Embryonic facial prominence (tissue), 1 donor: ENCODE measurements at regions not wholly inside any gene's neighbourhood (a gene's known extent, or its start where the extent isn't known, plus 50 kb on each side); places are given as distances from the start of the nearest gene placed in this dataset.

Experiments used
- DNase-seq: peaks from one replicate; pipeline ENCODE4 v3.0.0-alpha.2; 2016; ENCODE audit errors: extremely low spot score

- DNase-seq, result no peak
Measured at GRCh38 chr11:19519912-19520641, 192.6 kb upstream of the NAV2 start.

- DNase-seq, result no peak
Measured at GRCh38 chr11:19519353-19519752, 193.3 kb upstream of the NAV2 start.

GRCh38 chr11:19513253-19513652, 199.4 kb upstream of the NAV2 start:
- DNase-seq, result no peak

GRCh38 chr11:19512618-19513017, 200.0 kb upstream of the NAV2 start:
- DNase-seq, result no peak

- no peak for DNase-seq
Measured at GRCh38 chr11:19511413-19512183, 201.0 kb upstream of the NAV2 start.

GRCh38 chr11:19511066-19511412, 201.6 kb upstream of the NAV2 start:
- no peak for DNase-seq

- no peak for DNase-seq
Measured at GRCh38 chr11:19510468-19510867, 202.2 kb upstream of the NAV2 start.

GRCh38 chr11:19509215-19509614, 203.4 kb upstream of the NAV2 start:
- no peak for DNase-seq

GRCh38 chr11:19508165-19508564, 204.5 kb upstream of the NAV2 start:
- no peak for DNase-seq

GRCh38 chr11:19506816-19507486, 205.7 kb upstream of the NAV2 start:
- DNase-seq, result no peak

GRCh38 chr11:19502691-19503253, 209.9 kb upstream of the NAV2 start:
- DNase-seq, result no peak

- no peak for DNase-seq
Measured at GRCh38 chr11:19501631-19502030, 211.0 kb upstream of the NAV2 start.

- no peak for DNase-seq
Measured at GRCh38 chr11:19499999-19500398, 212.6 kb upstream of the NAV2 start.

GRCh38 chr11:19499026-19499669, 213.5 kb upstream of the NAV2 start:
- no peak for DNase-seq

GRCh38 chr11:19493446-19494213, 219.0 kb upstream of the NAV2 start:
- DNase-seq, result no peak

GRCh38 chr11:19482319-19483100, 230.1 kb upstream of the NAV2 start:
- DNase-seq, result no peak

- DNase-seq, result no peak
Measured at GRCh38 chr11:19480540-19480939, 232.1 kb upstream of the NAV2 start.

- DNase-seq, result no peak
Measured at GRCh38 chr11:19478891-19479290, 233.7 kb upstream of the NAV2 start.

GRCh38 chr11:19474954-19475721, 234.4 kb upstream of the E2F8 start:
- no peak for DNase-seq

- DNase-seq, result no peak
Measured at GRCh38 chr11:19474211-19474610, 233.5 kb upstream of the E2F8 start.
